HepG2 (cell line): ENCODE measurements at regions not wholly inside any gene's neighbourhood (a gene's known extent, or its start where the extent isn't known, plus 50 kb on each side); places are given as distances from the start of the nearest gene placed in this dataset.

Experiments
- ATAC-seq: fragments of 200-7000 bp; cut with Tn5 transposase; 3 replicates; pipeline ENCODE4 v1.9.1; 2020; ENCODE audit warnings: mild to moderate bottlenecking, moderate library complexity
- BruUV-seq: library from RNA; stranded (reverse); fragments of 400-500 nt; replicated peaks from 2 replicates; lab custom pipeline; 2021; lab: Mats Ljungman, UMichigan
- CTCF ChIA-PET: fragments of 300-600 bp; formaldehyde crosslinking; extraction: SDS; loops from one replicate; lab custom pipeline; 2021; ENCODE audit warnings: low total read pairs, inconsistent platforms, low intra/inter-chr PET ratio; lab: Yijun Ruan, JAX
- POLR2A ChIA-PET: fragments of 350-600 bp; sonication (Branson Sonifier 250); formaldehyde crosslinking; loops from one replicate; lab custom pipeline; 2020; ENCODE audit warnings: antibody characterized with exemption, inconsistent platforms; lab: Yijun Ruan, JAX
- DNase-seq: peaks from one replicate; pipeline ENCODE4 v3.0.0-alpha.2; 2015; ENCODE audit warnings: low spot score
- FAIRE-seq: peaks from 3 replicates; lab custom pipeline; 2011; peaks lifted over from hg19 to GRCh38; lab: Jason Lieb, UNC
- H2AFZ ChIP-seq: one replicate; pipeline ENCODE4 v1.6.1; 2011; ENCODE audit warnings: low read length, inconsistent platforms
- H3K27ac ChIP-seq: fragments of 300-600 bp; 3 replicates; pipeline ENCODE4 v1.8.0; 2011; ENCODE audit warnings: mixed run types, mild to moderate bottlenecking, mixed read lengths, low read length, inconsistent platforms; ENCODE audit not compliant: insufficient read depth; ENCODE audit errors: extremely low read length
- H3K27me3 ChIP-seq, 2 experiments: fragments of 200-600 bp in 1 of 2; 2 replicates in 1 of 2; 3 replicates in 1 of 2; pipeline versions ENCODE4 v1.6.0 to v1.8.0; 2011; ENCODE audit warnings: low read length in 2 of 2, mild to moderate bottlenecking in 2 of 2, moderate library complexity in 2 of 2, inconsistent platforms in 1 of 2; ENCODE audit not compliant: insufficient read depth in 2 of 2, control insufficient read depth in 1 of 2
- H3K36me3 ChIP-seq, 2 experiments: fragments of 200-600 bp in 1 of 2; replicated peaks in 1 of 2; 2 replicates in 1 of 2; 3 replicates in 1 of 2; pipeline versions ENCODE4 v1.5.1 to v1.8.0; 2011; ENCODE audit warnings: low read length in 2 of 2, inconsistent platforms in 1 of 2; ENCODE audit not compliant: insufficient read depth in 2 of 2, control insufficient read depth in 1 of 2
- H3K4me1 ChIP-seq: 2 replicates; pipeline ENCODE4 v1.5.1; 2012; ENCODE audit warnings: low read length, inconsistent platforms; ENCODE audit not compliant: insufficient read depth
- H3K4me2 ChIP-seq: 2 replicates; pipeline ENCODE4 v1.6.0; 2011; ENCODE audit warnings: low read depth, low read length, inconsistent platforms
- H3K4me3 ChIP-seq, 3 experiments: fragments of 200-600 bp in 1 of 3; sonication (generic), shearing (Covaris generic) in 1 of 3; replicated peaks in 1 of 3; 2 replicates each; pipeline ENCODE4 v1.5.1; 2011 to 2016; ENCODE audit warnings: low read length in 3 of 3, inconsistent platforms in 2 of 3, low read depth in 2 of 3, mild to moderate bottlenecking in 2 of 3, control low read depth in 1 of 3, mixed read lengths in 1 of 3; ENCODE audit not compliant: insufficient read depth in 1 of 3
- H3K79me2 ChIP-seq: one replicate; pipeline ENCODE4 v1.6.1; 2011; ENCODE audit warnings: low read length, inconsistent platforms; ENCODE audit not compliant: insufficient read depth
- H3K9ac ChIP-seq: 2 replicates; pipeline ENCODE4 v1.6.0; 2011; ENCODE audit warnings: mild to moderate bottlenecking, low read depth, low read length, inconsistent platforms; ENCODE audit not compliant: insufficient read depth
- H3K9me3 ChIP-seq: 2 replicates; pipeline ENCODE4 v1.5.1; 2012; ENCODE audit warnings: mild to moderate bottlenecking, low read length
- H4K20me1 ChIP-seq: 2 replicates; pipeline ENCODE4 v1.6.0; 2011; ENCODE audit warnings: inconsistent platforms, mild to moderate bottlenecking, low read length, moderate library complexity; ENCODE audit not compliant: insufficient read depth
- ARHGAP35 ChIP-seq: sonication (generic); formaldehyde crosslinking; IDR thresholded peaks from 2 replicates; pipeline ENCODE4 v1.9.0; 2022; ENCODE audit warnings: mild to moderate bottlenecking, inconsistent platforms, moderate library complexity, missing genetic modification reagents, borderline replicate concordance
- EEA1 ChIP-seq: sonication (generic); formaldehyde crosslinking; IDR thresholded peaks from 2 replicates; pipeline ENCODE4 v1.5.1; 2020; ENCODE audit warnings: mild to moderate bottlenecking, missing genetic modification reagents, borderline replicate concordance
- HHEX ChIP-seq: IDR thresholded peaks from 2 replicates; pipeline ENCODE4 v1.6.1; 2016; ENCODE audit warnings: control low read depth
- NFIC ChIP-seq: IDR thresholded peaks from 2 replicates; pipeline ENCODE4 v1.6.1; 2012; ENCODE audit warnings: mild to moderate bottlenecking, low read length, inconsistent platforms
- WIZ ChIP-seq: sonication (generic); formaldehyde crosslinking; IDR thresholded peaks from 2 replicates; pipeline ENCODE4 v1.5.1; 2020; ENCODE audit warnings: mild to moderate bottlenecking, missing genetic modification reagents
- ZBTB7A ChIP-seq: sonication (generic); formaldehyde crosslinking; IDR thresholded peaks from 2 replicates; pipeline ENCODE4 v1.8.0; 2022; ENCODE audit warnings: mild to moderate bottlenecking, missing genetic modification reagents
- ZC3H13 ChIP-seq: sonication (generic); formaldehyde crosslinking; IDR thresholded peaks from 2 replicates; pipeline ENCODE4 v1.8.1; 2023; ENCODE audit warnings: mild to moderate bottlenecking, missing genetic modification reagents, moderate library complexity
- ZNF570 ChIP-seq: sonication (generic); formaldehyde crosslinking; IDR thresholded peaks from 2 replicates; pipeline ENCODE4 v1.4.0; 2020; ENCODE audit warnings: mild to moderate bottlenecking, missing genetic modification reagents, borderline replicate concordance
- ZNF766 ChIP-seq: sonication (generic); formaldehyde crosslinking; IDR thresholded peaks from 2 replicates; pipeline ENCODE4 v1.5.0; 2020; ENCODE audit warnings: missing genetic modification reagents, borderline replicate concordance
- ZNF841 ChIP-seq: sonication (generic); formaldehyde crosslinking; IDR thresholded peaks from 2 replicates; pipeline ENCODE4 v1.8.1; 2023; ENCODE audit warnings: missing genetic modification reagents, borderline replicate concordance
- ZSCAN29 ChIP-seq: sonication (generic); formaldehyde crosslinking; conservative IDR thresholded peaks from 2 replicates; pipeline ENCODE4 v1.4.0; 2020; ENCODE audit warnings: mild to moderate bottlenecking, missing genetic modification reagents
- WGBS: methylation state at CpG from one replicate; pipeline ENCODE4 v1.1.6; 2017; ENCODE audit warnings: low lambda C conversion rate; 5-methylcytosine and 5-hydroxymethylcytosine counted together
- in situ Hi-C: cut with HindIII; loops from 2 replicates; pipeline ENCODE4 v1.10.0; 2017; ENCODE audit warnings: low pct_unique_long_range_greater_than_20kb; ENCODE audit not compliant: extremely low pct_ligation_motif_present
- intact Hi-C: fragments of 100-400 bp; cut with micrococcal nuclease; formaldehyde crosslinking; loops from one replicate; pipeline ENCODE4 v1.10.0; 2022; ENCODE audit not compliant: unreplicated experiment
- TF ChIP-seq, protein P1 (sequence below): sonication (generic); formaldehyde crosslinking; IDR thresholded peaks from 2 replicates; pipeline ENCODE4 v1.4.0; 2020; ENCODE audit warnings: mild to moderate bottlenecking, missing genetic modification reagents
- TF ChIP-seq, protein P2 (sequence below): sonication (generic); formaldehyde crosslinking; IDR thresholded peaks from 2 replicates; pipeline ENCODE4 v1.8.1; 2023; ENCODE audit warnings: mild to moderate bottlenecking, missing genetic modification reagents

DNA sequence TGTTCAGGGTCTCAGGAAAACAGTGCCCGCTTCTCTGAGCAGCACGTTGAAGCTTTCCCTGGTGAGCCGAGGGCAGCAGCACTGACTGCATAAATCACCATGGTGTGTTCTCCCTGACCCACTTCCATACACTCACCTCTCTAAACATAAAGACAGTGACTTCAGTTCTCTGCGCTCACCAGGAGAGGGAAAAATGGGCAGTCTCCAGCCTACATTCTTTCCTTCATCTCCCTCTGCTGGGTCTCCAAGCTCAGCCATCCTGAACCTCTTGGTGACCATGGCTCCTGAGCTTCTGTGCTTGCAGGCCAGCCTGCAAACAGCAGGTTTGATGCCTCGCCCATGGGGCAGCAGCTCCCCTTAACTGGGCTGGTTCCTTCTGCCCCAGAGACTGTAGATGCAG lies 236.6 kb upstream of the ZNF32 start (continued):
- TF ChIP-seq, protein P1, sequence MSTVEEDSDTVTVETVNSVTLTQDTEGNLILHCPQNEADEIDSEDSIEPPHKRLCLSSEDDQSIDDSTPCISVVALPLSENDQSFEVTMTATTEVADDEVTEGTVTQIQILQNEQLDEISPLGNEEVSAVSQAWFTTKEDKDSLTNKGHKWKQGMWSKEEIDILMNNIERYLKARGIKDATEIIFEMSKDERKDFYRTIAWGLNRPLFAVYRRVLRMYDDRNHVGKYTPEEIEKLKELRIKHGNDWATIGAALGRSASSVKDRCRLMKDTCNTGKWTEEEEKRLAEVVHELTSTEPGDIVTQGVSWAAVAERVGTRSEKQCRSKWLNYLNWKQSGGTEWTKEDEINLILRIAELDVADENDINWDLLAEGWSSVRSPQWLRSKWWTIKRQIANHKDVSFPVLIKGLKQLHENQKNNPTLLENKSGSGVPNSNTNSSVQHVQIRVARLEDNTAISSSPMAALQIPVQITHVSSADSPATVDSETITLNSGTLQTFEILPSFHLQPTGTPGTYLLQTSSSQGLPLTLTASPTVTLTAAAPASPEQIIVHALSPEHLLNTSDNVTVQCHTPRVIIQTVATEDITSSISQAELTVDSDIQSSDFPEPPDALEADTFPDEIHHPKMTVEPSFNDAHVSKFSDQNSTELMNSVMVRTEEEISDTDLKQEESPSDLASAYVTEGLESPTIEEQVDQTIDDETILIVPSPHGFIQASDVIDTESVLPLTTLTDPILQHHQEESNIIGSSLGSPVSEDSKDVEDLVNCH (CRISPR knock-in tag) = no peak
- TF ChIP-seq ZNF841 (CRISPR knock-in tag) (no peak), EEA1 (CRISPR knock-in tag) (no peak), ZC3H13 (CRISPR knock-in tag) (no peak), ZNF766 (CRISPR knock-in tag) (no peak)
- TF ChIP-seq, protein P2, sequence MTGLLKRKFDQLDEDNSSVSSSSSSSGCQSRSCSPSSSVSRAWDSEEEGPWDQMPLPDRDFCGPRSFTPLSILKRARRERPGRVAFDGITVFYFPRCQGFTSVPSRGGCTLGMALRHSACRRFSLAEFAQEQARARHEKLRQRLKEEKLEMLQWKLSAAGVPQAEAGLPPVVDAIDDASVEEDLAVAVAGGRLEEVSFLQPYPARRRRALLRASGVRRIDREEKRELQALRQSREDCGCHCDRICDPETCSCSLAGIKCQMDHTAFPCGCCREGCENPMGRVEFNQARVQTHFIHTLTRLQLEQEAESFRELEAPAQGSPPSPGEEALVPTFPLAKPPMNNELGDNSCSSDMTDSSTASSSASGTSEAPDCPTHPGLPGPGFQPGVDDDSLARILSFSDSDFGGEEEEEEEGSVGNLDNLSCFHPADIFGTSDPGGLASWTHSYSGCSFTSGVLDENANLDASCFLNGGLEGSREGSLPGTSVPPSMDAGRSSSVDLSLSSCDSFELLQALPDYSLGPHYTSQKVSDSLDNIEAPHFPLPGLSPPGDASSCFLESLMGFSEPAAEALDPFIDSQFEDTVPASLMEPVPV (CRISPR knock-in tag) = no peak

DNA sequence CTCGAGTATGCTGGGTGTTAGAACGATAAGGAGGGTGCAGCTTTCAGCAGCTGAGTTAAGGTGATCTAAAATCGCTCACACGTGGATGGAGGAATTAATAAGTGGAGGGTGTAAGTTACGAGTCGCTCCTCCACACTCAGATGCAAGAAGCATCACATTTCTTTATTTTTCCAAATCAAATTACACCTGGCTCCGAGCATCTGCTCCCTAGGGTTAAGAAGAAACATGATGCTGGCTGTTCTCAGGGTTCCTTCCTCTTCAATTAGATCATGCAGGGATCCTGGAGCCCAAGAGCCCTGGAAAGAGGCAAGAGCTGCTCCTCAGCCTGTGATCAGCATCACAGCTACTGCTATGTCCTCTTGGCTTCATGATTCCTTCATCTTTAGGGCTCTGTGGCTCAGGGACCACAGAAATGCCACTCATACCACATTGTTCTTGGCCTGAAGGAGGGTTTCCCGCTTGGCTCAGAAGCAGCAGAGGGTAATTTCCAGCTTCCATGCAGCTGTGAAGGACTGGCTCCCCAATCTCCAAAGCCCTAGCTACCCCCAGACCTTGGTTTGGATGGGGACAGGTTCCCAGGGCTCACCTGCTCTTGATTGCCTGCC lies 235.9 kb upstream of the ZNF32 start:
- Histone ChIP-seq H3K4me1 (no peaks in the 10 kb centered on the region), H2AFZ (no peak overlapping the region), H3K27ac (no peak overlapping the region), H3K79me2 (no peaks in the 10 kb centered on the region), H4K20me1 (no peaks in the 10 kb centered on the region), H3K4me2 (no peak overlapping the region), H3K9ac (no peak overlapping the region), H3K4me3 (no peak overlapping the region), H3K9me3 (no peaks in the 10 kb centered on the region), H3K27me3 (peaks cover 0 to 10% of the 10 kb centered on the region in 2 experiments; a peak in 3 of 5 replicates), H3K36me3 (no peaks in the 10 kb centered on the region)
- ATAC-seq = no peak
- DNase-seq = no peak
- BruUV-seq = no TSS peak
- in situ Hi-C loops (loop anchor here (10.0 kb wide), 1 partner anchor 500 kb away; the partner anchor contains the start of gene CXCL12), intact Hi-C loops (loop anchor here (10.0 kb wide), 1 partner anchor 500 kb away; the partner anchor contains the start of gene CXCL12)
- CTCF ChIA-PET = no interaction called here
- TF ChIP-seq NFIC (no peak), ZNF570 (CRISPR knock-in tag) (no peak), ARHGAP35 (no peak), WIZ (CRISPR knock-in tag) (no peak), ZSCAN29 (CRISPR knock-in tag) (no peak), ZBTB7A (no peak), HHEX (no peak)
- POLR2A ChIA-PET = no interaction called here
- WGBS = 1% methylated on average over 7 of the region's 8 CpGs
- no peak for FAIRE-seq
